GM12892 (cell line): ENCODE measurements at regions not wholly inside any gene's neighbourhood (a gene's known extent, or its start where the extent isn't known, plus 50 kb on each side); places are given as distances from the start of the nearest gene placed in this dataset.

Experiments
- POLR2A ChIP-seq: IDR thresholded peaks from 2 replicates; pipeline ENCODE4 v1.6.1; 2011; ENCODE audit warnings: low read depth, low read length, control low read depth
- POLR2AphosphoS5 ChIP-seq: IDR thresholded peaks from 2 replicates; pipeline ENCODE4 v1.6.1; 2011; ENCODE audit warnings: low read depth, low read length, control low read depth

- TF ChIP-seq POLR2A, result no peak
- no peak for TF ChIP-seq POLR2AphosphoS5
These were observed 229.7 kb downstream of the TLE4 start for GRCh38 chr9:79801459-79801858.
